ENCODE measurements at regions not wholly inside any gene's neighbourhood (a gene's known extent, or its start where the extent isn't known, plus 50 kb on each side); places are given as distances from the start of the nearest gene placed in this dataset.

GRCh38 chr4:140255467-140255866 is 101.5 kb upstream of the MAML3 start:
- TF ChIP-seq CTCF (IDR thresholded peaks at IDR 0.05) (no peak), EP300 (IDR thresholded peaks at IDR 0.05) (no peak), POLR2A (IDR thresholded peaks at IDR 0.05) (no peak), POLR2AphosphoS5 (IDR thresholded peaks at IDR 0.05) (no peak)
